ENCODE measurements at regions not wholly inside any gene's neighbourhood (a gene's known extent, or its start where the extent isn't known, plus 50 kb on each side); places are given as distances from the start of the nearest gene placed in this dataset.

DNA sequence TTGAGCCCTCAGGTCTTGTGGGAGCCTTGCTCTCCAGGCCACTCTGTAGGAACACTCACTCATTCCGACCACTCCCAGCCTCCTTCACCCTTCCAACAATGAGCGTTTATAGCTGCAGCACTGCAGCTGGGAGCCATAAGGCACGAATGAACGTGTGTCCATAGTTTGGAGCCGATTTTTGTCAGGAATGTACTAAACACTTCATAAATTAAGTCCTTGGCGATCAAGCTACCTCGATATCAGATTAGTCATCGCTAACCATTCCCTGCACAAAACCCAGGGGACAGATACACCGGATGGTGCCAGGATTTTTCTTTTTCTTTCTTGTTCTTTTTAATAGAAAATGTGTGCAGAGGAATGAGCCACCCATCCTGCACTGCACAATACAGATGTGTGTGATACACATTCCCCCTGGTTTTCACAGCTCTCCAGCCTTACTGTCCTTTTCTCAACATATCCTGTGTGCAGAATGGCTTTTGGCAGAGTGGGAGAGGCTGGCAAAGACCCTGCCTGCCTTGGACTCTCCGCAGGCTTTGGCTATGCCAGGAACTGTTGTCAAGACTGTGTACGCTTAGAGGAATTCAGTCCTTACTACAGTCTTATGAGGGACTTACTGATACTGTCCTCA is 68.4 kb upstream of the ELAC2 start:
- intact Hi-C loops (cut with micrococcal nuclease) = no loop called here
- DNase-seq (ENCODE audit: unreplicated experiment) = no peak
- POLR2A ChIA-PET = no interaction called here
- H3K4me1 Mint-ChIP-seq (ENCODE audit: insufficient read depth, unreplicated experiment) = no peaks in the 10 kb centered on the region
- H3K27me3 Mint-ChIP-seq (ENCODE audit: insufficient read depth, unreplicated experiment) = peaks cover 65% of the 10 kb centered on the region
- no TSS peak for BruUV-seq (replicated peaks)
- no peak overlapping the region for H3K4me3 Mint-ChIP-seq (ENCODE audit: unreplicated experiment)
- CTCF ChIA-PET = interaction anchor here (0.5 kb wide), 1 partner anchor 541 kb away, joined by 3 read pairs; no protein-coding TSS in a partner anchor
- TF ChIP-seq CTCF (IDR thresholded peaks at IDR 0.05; ENCODE audit: unreplicated experiment) = no peak
- H3K9me3 Mint-ChIP-seq (ENCODE audit: unreplicated experiment) = peaks cover 5% of the 10 kb centered on the region
- H3K27ac Mint-ChIP-seq (ENCODE audit: low read depth, unreplicated experiment) = no peak overlapping the region
- H3K36me3 Mint-ChIP-seq (ENCODE audit: insufficient read depth, unreplicated experiment) = no peaks in the 10 kb centered on the region

- DNase-seq (ENCODE audit: unreplicated experiment) = no peak
- Mint-ChIP-seq H3K4me1 (ENCODE audit: insufficient read depth, unreplicated experiment) (no peaks in the 10 kb centered on the region), H3K36me3 (ENCODE audit: insufficient read depth, unreplicated experiment) (no peaks in the 10 kb centered on the region), H3K4me3 (ENCODE audit: unreplicated experiment) (no peak overlapping the region), H3K9me3 (ENCODE audit: unreplicated experiment) (no peaks in the 10 kb centered on the region), H3K27me3 (ENCODE audit: insufficient read depth, unreplicated experiment) (peaks cover 58% of the 10 kb centered on the region), H3K27ac (ENCODE audit: low read depth, unreplicated experiment) (no peak overlapping the region)
- intact Hi-C loops (cut with micrococcal nuclease) = no loop called here
- ChIA-PET CTCF (no interaction called here), POLR2A (no interaction called here)
- BruUV-seq (replicated peaks) = no TSS peak
- TF ChIP-seq CTCF (IDR thresholded peaks at IDR 0.05; ENCODE audit: unreplicated experiment) = no peak
These were observed 67.8 kb upstream of the ELAC2 start for GRCh38 chr17:13085578-13085977.

GRCh38 chr17:13084420-13084819 is 66.6 kb upstream of the ELAC2 start:
- no TSS peak for BruUV-seq (replicated peaks)

More at GRCh38 chr17:13084420-13084819, 66.6 kb upstream of the ELAC2 start:
- ChIA-PET CTCF (no interaction called here), POLR2A (no interaction called here)
- H3K4me3 Mint-ChIP-seq (ENCODE audit: unreplicated experiment) = no peak overlapping the region
- no peak for TF ChIP-seq CTCF (IDR thresholded peaks at IDR 0.05; ENCODE audit: unreplicated experiment)
- intact Hi-C loops (cut with micrococcal nuclease) = no loop called here
- DNase-seq (ENCODE audit: unreplicated experiment) = no peak
- H3K9me3 Mint-ChIP-seq (ENCODE audit: unreplicated experiment) = no peaks in the 10 kb centered on the region
- no peaks in the 10 kb centered on the region for H3K4me1 Mint-ChIP-seq (ENCODE audit: insufficient read depth, unreplicated experiment)
- no peak overlapping the region for H3K27ac Mint-ChIP-seq (ENCODE audit: low read depth, unreplicated experiment)
- H3K36me3 Mint-ChIP-seq (ENCODE audit: insufficient read depth, unreplicated experiment) = no peaks in the 10 kb centered on the region
- H3K27me3 Mint-ChIP-seq (ENCODE audit: insufficient read depth, unreplicated experiment) = peaks cover 56% of the 10 kb centered on the region
